ENCODE measurements at regions not wholly inside any gene's neighbourhood (a gene's known extent, or its start where the extent isn't known, plus 50 kb on each side); places are given as distances from the start of the nearest gene placed in this dataset.

DNA sequence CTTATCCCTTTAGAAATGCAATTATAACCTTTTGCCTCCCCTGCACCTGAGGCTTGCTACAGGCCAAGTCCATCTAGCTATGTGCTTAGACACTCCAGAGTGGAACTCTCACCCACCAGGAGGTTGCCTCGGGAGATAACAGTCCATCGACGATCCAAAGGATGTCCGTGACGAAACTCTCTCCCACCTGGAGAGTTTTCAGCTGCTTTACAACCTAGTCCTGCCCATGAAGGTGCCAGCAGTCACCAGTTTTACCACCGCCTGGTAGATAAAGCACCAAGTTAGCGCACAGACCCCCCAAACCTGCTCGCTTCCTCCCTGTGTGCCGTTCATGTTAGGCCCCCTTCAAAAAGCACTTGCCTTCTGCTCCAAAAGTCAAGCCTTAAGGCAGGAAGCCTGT lies 53.1 kb upstream of the SHISAL1 start:
- H3K27me3 Mint-ChIP-seq = no peaks in the 10 kb centered on the region
- intact Hi-C loops (cut with DNase I, micrococcal nuclease) = no loop called here
- H3K9me3 Mint-ChIP-seq (ENCODE audit: low read depth) = no peaks in the 10 kb centered on the region
- ChIA-PET POLR2A (no interaction called here), CTCF (no interaction called here)
- H3K27ac Mint-ChIP-seq = no peak overlapping the region
- no peaks in the 10 kb centered on the region for H3K4me1 Mint-ChIP-seq
- DNase-seq (no peak), ATAC-seq (no peak)
- H3K36me3 Mint-ChIP-seq (ENCODE audit: low read depth) = no peaks in the 10 kb centered on the region
- no peak overlapping the region for H3K4me3 Mint-ChIP-seq

- H3K4me3 Mint-ChIP-seq = no peak overlapping the region
- POLR2A ChIA-PET = no interaction called here
- H3K9me3 Mint-ChIP-seq (ENCODE audit: low read depth) = no peaks in the 10 kb centered on the region
- intact Hi-C loops (cut with DNase I, micrococcal nuclease) = no loop called here
- no peaks in the 10 kb centered on the region for H3K36me3 Mint-ChIP-seq (ENCODE audit: low read depth)
- H3K4me1 Mint-ChIP-seq = no peaks in the 10 kb centered on the region
- CTCF ChIA-PET = interaction anchor here (0.6 kb wide), 1 partner anchor 419 kb away, joined by 3 read pairs; no protein-coding TSS in a partner anchor
- DNase-seq = no peak
- no peak overlapping the region for H3K27ac Mint-ChIP-seq
- no peaks in the 10 kb centered on the region for H3K27me3 Mint-ChIP-seq
- no peak for ATAC-seq
Observed at GRCh38 chr22:44365191-44365590, 52.4 kb upstream of the SHISAL1 start.

GRCh38 chr22:44364751-44365130 lies 52.0 kb upstream of the SHISAL1 start:
- no peaks in the 10 kb centered on the region for H3K27me3 Mint-ChIP-seq
- DNase-seq = no peak
- H3K4me1 Mint-ChIP-seq = no peaks in the 10 kb centered on the region
- intact Hi-C loops (cut with DNase I, micrococcal nuclease) = no loop called here
- POLR2A ChIA-PET = no interaction called here
- no peak overlapping the region for H3K4me3 Mint-ChIP-seq
- no peak overlapping the region for H3K27ac Mint-ChIP-seq
- ATAC-seq = no peak
- no peaks in the 10 kb centered on the region for H3K9me3 Mint-ChIP-seq (ENCODE audit: low read depth)
- H3K36me3 Mint-ChIP-seq (ENCODE audit: low read depth) = no peaks in the 10 kb centered on the region
- CTCF ChIA-PET = interaction anchor here (0.6 kb wide), 1 partner anchor 419 kb away, joined by 3 read pairs; no protein-coding TSS in a partner anchor

GRCh38 chr22:44363980-44364750 lies 51.4 kb upstream of the SHISAL1 start:
- intact Hi-C loops (cut with DNase I, micrococcal nuclease) = no loop called here
- Mint-ChIP-seq H3K4me3 (no peak overlapping the region), H3K27ac (no peak overlapping the region), H3K36me3 (ENCODE audit: low read depth) (no peaks in the 10 kb centered on the region), H3K27me3 (no peaks in the 10 kb centered on the region), H3K4me1 (no peaks in the 10 kb centered on the region), H3K9me3 (ENCODE audit: low read depth) (no peaks in the 10 kb centered on the region)
- DNase-seq (no peak), ATAC-seq (no peak)
- ChIA-PET CTCF (interaction anchor here (0.6 kb wide), 1 partner anchor 418 kb away, joined by 3 read pairs; no protein-coding TSS in a partner anchor), POLR2A (no interaction called here)

- Mint-ChIP-seq H3K27me3 (peaks cover 3% of the 10 kb centered on the region), H3K27ac (no peak overlapping the region), H3K4me3 (no peak overlapping the region), H3K9me3 (ENCODE audit: low read depth) (no peaks in the 10 kb centered on the region), H3K36me3 (ENCODE audit: low read depth) (no peaks in the 10 kb centered on the region), H3K4me1 (no peaks in the 10 kb centered on the region)
- DNase-seq = no peak
- intact Hi-C loops (cut with DNase I, micrococcal nuclease) = no loop called here
- CTCF ChIA-PET = interaction anchor here (0.6 kb wide), 1 partner anchor 58 kb away, joined by 3 read pairs; no protein-coding TSS in a partner anchor
- ATAC-seq = no peak
- POLR2A ChIA-PET = no interaction called here
Observed at GRCh38 chr22:44363013-44363979, 50.5 kb upstream of the SHISAL1 start.

- DNase-seq (no peak), ATAC-seq (no peak)
- Mint-ChIP-seq H3K9me3 (ENCODE audit: low read depth) (no peaks in the 10 kb centered on the region), H3K4me1 (no peaks in the 10 kb centered on the region), H3K27ac (no peak overlapping the region), H3K36me3 (ENCODE audit: low read depth) (no peaks in the 10 kb centered on the region), H3K4me3 (no peak overlapping the region), H3K27me3 (peaks cover 3% of the 10 kb centered on the region)
- ChIA-PET POLR2A (no interaction called here), CTCF (interaction anchor here (0.6 kb wide), 1 partner anchor 57 kb away, joined by 3 read pairs; no protein-coding TSS in a partner anchor)
- intact Hi-C loops (cut with DNase I, micrococcal nuclease) = no loop called here
Observed at GRCh38 chr22:44362249-44363012, 49.7 kb upstream of the SHISAL1 start.

Measured in activated CD4-positive, alpha-beta T cell treated with anti-CD3 and anti-CD28 coated beads for 36 hours (primary cell).